ENCODE measurements at regions not wholly inside any gene's neighbourhood (a gene's known extent, or its start where the extent isn't known, plus 50 kb on each side); places are given as distances from the start of the nearest gene placed in this dataset.

GRCh38 chr4:104093247-104093646 is 373.5 kb upstream of the TACR3 start:
- TF ChIP-seq, protein P1, sequence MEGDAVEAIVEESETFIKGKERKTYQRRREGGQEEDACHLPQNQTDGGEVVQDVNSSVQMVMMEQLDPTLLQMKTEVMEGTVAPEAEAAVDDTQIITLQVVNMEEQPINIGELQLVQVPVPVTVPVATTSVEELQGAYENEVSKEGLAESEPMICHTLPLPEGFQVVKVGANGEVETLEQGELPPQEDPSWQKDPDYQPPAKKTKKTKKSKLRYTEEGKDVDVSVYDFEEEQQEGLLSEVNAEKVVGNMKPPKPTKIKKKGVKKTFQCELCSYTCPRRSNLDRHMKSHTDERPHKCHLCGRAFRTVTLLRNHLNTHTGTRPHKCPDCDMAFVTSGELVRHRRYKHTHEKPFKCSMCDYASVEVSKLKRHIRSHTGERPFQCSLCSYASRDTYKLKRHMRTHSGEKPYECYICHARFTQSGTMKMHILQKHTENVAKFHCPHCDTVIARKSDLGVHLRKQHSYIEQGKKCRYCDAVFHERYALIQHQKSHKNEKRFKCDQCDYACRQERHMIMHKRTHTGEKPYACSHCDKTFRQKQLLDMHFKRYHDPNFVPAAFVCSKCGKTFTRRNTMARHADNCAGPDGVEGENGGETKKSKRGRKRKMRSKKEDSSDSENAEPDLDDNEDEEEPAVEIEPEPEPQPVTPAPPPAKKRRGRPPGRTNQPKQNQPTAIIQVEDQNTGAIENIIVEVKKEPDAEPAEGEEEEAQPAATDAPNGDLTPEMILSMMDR (IDR thresholded peaks at IDR 0.05; ENCODE audit: low read length), result no peak
- TF ChIP-seq EZH2 (IDR thresholded peaks at IDR 0.05; ENCODE audit: borderline replicate concordance, low read length), result no peak

All from OCI-LY1 (cell line).